Keratinocyte (primary cell): ENCODE measurements at regions not wholly inside any gene's neighbourhood (a gene's known extent, or its start where the extent isn't known, plus 50 kb on each side); places are given as distances from the start of the nearest gene placed in this dataset.

ENCODE experiments used
- DNase-seq: peaks from one replicate; pipeline ENCODE4 v3.0.0-alpha.2; 2011; ENCODE audit warnings: low read depth, missing footprints, low spot score
- FAIRE-seq: peaks from 2 replicates; lab custom pipeline; 2011; peaks lifted over from hg19 to GRCh38; lab: Jason Lieb, UNC
- H2AFZ ChIP-seq: 2 replicates; pipeline ENCODE4 v1.6.0; 2012; ENCODE audit warnings: low read length, control low read depth, inconsistent platforms; ENCODE audit not compliant: control insufficient read depth
- H3K27ac ChIP-seq: 2 replicates; pipeline ENCODE4 v1.5.1; 2011; ENCODE audit warnings: low read length; ENCODE audit not compliant: control insufficient read depth, insufficient read depth
- H3K27me3 ChIP-seq: 3 replicates; pipeline ENCODE4 v1.6.0; 2011; ENCODE audit warnings: low read length; ENCODE audit not compliant: control insufficient read depth, insufficient read depth; ENCODE audit errors: extremely low read depth
- H3K36me3 ChIP-seq, 2 experiments: 2 replicates in 1 of 2; 3 replicates in 1 of 2; pipeline ENCODE4 v1.5.1; 2011; ENCODE audit warnings: low read length in 2 of 2, mild to moderate bottlenecking in 1 of 2; ENCODE audit not compliant: control insufficient read depth in 2 of 2, insufficient read depth in 2 of 2; ENCODE audit errors: extremely low read depth in 1 of 2
- H3K4me1 ChIP-seq: 3 replicates; pipeline ENCODE4 v1.5.1; 2011; ENCODE audit warnings: low read length; ENCODE audit not compliant: control insufficient read depth, insufficient read depth; ENCODE audit errors: extremely low read depth
- H3K4me2 ChIP-seq: 3 replicates; pipeline ENCODE4 v1.6.0; 2011; ENCODE audit warnings: low read depth, low read length; ENCODE audit not compliant: control insufficient read depth, insufficient read depth; ENCODE audit errors: extremely low read depth
- H3K4me3 ChIP-seq, 3 experiments: fragments of 200-600 bp in 1 of 3; sonication (generic) in 1 of 3; 2 replicates in 2 of 3; 3 replicates in 1 of 3; pipeline ENCODE4 v1.5.1; 2011 to 2016; ENCODE audit warnings: low read length in 3 of 3, mild to moderate bottlenecking in 3 of 3, control low read depth in 2 of 3, inconsistent platforms in 1 of 3, low read depth in 1 of 3, mixed read lengths in 1 of 3, mixed run types in 1 of 3, moderate library complexity in 1 of 3; ENCODE audit not compliant: control insufficient read depth in 2 of 3, insufficient read depth in 2 of 3; ENCODE audit errors: extremely low read depth in 1 of 3
- H3K79me2 ChIP-seq: 2 replicates; pipeline ENCODE4 v1.6.0; 2012; ENCODE audit warnings: low read length; ENCODE audit not compliant: control insufficient read depth, insufficient read depth
- H3K9ac ChIP-seq: 3 replicates; pipeline ENCODE4 v1.6.0; 2011; ENCODE audit warnings: low read length; ENCODE audit not compliant: control insufficient read depth, insufficient read depth; ENCODE audit errors: extremely low read depth
- H3K9me1 ChIP-seq: 3 replicates; pipeline ENCODE4 v1.6.0; 2011; ENCODE audit warnings: low read length; ENCODE audit not compliant: control insufficient read depth, insufficient read depth; ENCODE audit errors: extremely low read depth
- H3K9me3 ChIP-seq: 2 replicates; pipeline ENCODE4 v1.5.1; 2012; ENCODE audit warnings: low read depth, low read length; ENCODE audit not compliant: control insufficient read depth
- H4K20me1 ChIP-seq: 3 replicates; pipeline ENCODE4 v1.6.0; 2011; ENCODE audit warnings: low read length; ENCODE audit not compliant: control insufficient read depth, insufficient read depth; ENCODE audit errors: extremely low read depth
- CTCF ChIP-seq, 3 experiments: IDR thresholded peaks in 1 of 3; conservative IDR thresholded peaks in 1 of 3; optimal IDR thresholded peaks in 1 of 3; 2 replicates in 2 of 3; 3 replicates in 1 of 3; pipeline versions ENCODE3 to v1.5.1; 2011; ENCODE audit warnings: low read length in 3 of 3, mild to moderate bottlenecking in 3 of 3, moderate library complexity in 2 of 3, control low read depth in 1 of 3, inconsistent platforms in 1 of 3; ENCODE audit not compliant: insufficient read depth in 2 of 3; ENCODE audit errors: extremely low read depth in 1 of 3
- EZH2 ChIP-seq: IDR thresholded peaks from one replicate; pipeline ENCODE4 v1.6.1; 2012; ENCODE audit warnings: inconsistent platforms, mild to moderate bottlenecking, low read length, moderate library complexity
- dilution Hi-C: fragments of 300-500 bp; cut with MboI; formaldehyde crosslinking; loops from one replicate; pipeline ENCODE4 v1.7.0; 2020; ENCODE audit warnings: low sequenced_read_pairs; ENCODE audit not compliant: extremely low pct_ligation_motif_present

- TF ChIP-seq CTCF (optimal IDR thresholded peaks at IDR 0.05 in 1 of 3, IDR thresholded peaks at IDR 0.05 in 1 of 3, conservative IDR thresholded peaks at IDR 0.05 in 1 of 3; ENCODE audit: extremely low read depth in 1 of 3, insufficient read depth in 2 of 3, low read length in 3 of 3) (no peak), EZH2 (no peak)
- no peaks in the 10 kb centered on the region for H3K4me1 ChIP-seq
- H3K9me3 ChIP-seq: no peaks in the 10 kb centered on the region
- dilution Hi-C loops: no loop called here
- FAIRE-seq (no peak), DNase-seq (no peak)
- no peaks in the 10 kb centered on the region for H3K9me1 ChIP-seq
- H3K79me2 ChIP-seq: no peaks in the 10 kb centered on the region
- H3K9ac ChIP-seq: no peak overlapping the region
- H3K36me3 ChIP-seq: no peaks in the 10 kb centered on the region
- H3K4me3 ChIP-seq: no peak overlapping the region
- no peak overlapping the region for H3K27ac ChIP-seq
- H4K20me1 ChIP-seq: no peaks in the 10 kb centered on the region
- no peaks in the 10 kb centered on the region for H3K27me3 ChIP-seq
- no peak overlapping the region for H2AFZ ChIP-seq
- no peak overlapping the region for H3K4me2 ChIP-seq
Observed at GRCh38 chr17:14468858-14469257, 168.0 kb downstream of the HS3ST3B1 start.

- Histone ChIP-seq H3K27me3 (no peaks in the 10 kb centered on the region), H3K4me3 (no peak overlapping the region), H4K20me1 (no peaks in the 10 kb centered on the region), H3K9me3 (no peaks in the 10 kb centered on the region), H3K27ac (no peak overlapping the region), H3K9ac (no peak overlapping the region), H3K9me1 (no peaks in the 10 kb centered on the region), H3K4me2 (no peak overlapping the region), H3K4me1 (no peaks in the 10 kb centered on the region), H2AFZ (no peak overlapping the region), H3K36me3 (no peaks in the 10 kb centered on the region), H3K79me2 (no peaks in the 10 kb centered on the region)
- dilution Hi-C loops: no loop called here
- FAIRE-seq (no peak), DNase-seq (no peak)
- TF ChIP-seq CTCF (optimal IDR thresholded peaks at IDR 0.05 in 1 of 3, IDR thresholded peaks at IDR 0.05 in 1 of 3, conservative IDR thresholded peaks at IDR 0.05 in 1 of 3; ENCODE audit: extremely low read depth in 1 of 3, insufficient read depth in 2 of 3, low read length in 3 of 3) (no peak), EZH2 (no peak)
Observed at GRCh38 chr17:14461227-14461548, 160.3 kb downstream of the HS3ST3B1 start.
